ENCODE measurements at regions not wholly inside any gene's neighbourhood (a gene's known extent, or its start where the extent isn't known, plus 50 kb on each side); places are given as distances from the start of the nearest gene placed in this dataset.

- Mint-ChIP-seq H3K27ac (ENCODE audit: unreplicated experiment) (no peak overlapping the region), H3K36me3 (ENCODE audit: low read depth, unreplicated experiment) (no peaks in the 10 kb centered on the region), H3K27me3 (ENCODE audit: unreplicated experiment) (peaks cover 2% of the 10 kb centered on the region), H3K4me1 (ENCODE audit: unreplicated experiment) (no peaks in the 10 kb centered on the region), H3K9me3 (ENCODE audit: unreplicated experiment) (no peaks in the 10 kb centered on the region), H3K4me3 (ENCODE audit: unreplicated experiment) (no peak overlapping the region)
- no peak for DNase-seq (ENCODE audit: low spot score)
- no peak for TF ChIP-seq CTCF (IDR thresholded peaks at IDR 0.05; ENCODE audit: unreplicated experiment)
Measured at GRCh38 chr3:166071831-166072230, 234.6 kb upstream of the BCHE start.

DNA sequence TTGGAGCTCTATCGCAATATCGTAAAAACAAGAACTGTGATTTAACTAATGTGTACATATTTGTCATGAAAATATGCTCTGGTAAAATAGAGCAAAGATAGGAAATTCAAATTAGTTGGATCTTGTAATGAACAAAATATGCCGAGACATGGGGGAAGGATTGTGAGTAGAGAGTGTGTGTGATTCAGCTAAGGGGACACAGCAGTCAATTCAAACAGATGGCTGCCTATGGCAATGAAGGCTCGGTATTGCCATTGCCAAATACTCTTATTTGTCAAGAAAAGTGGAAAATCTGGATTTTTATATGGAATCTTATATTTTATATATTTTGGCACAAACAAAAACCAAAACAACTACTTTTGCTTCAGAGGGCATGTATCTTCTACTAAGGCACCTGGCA lies 227.3 kb upstream of the BCHE start:
- Mint-ChIP-seq H3K27me3 (ENCODE audit: unreplicated experiment) (no peaks in the 10 kb centered on the region), H3K27ac (ENCODE audit: unreplicated experiment) (no peak overlapping the region), H3K9me3 (ENCODE audit: unreplicated experiment) (no peaks in the 10 kb centered on the region), H3K36me3 (ENCODE audit: low read depth, unreplicated experiment) (no peaks in the 10 kb centered on the region), H3K4me3 (ENCODE audit: unreplicated experiment) (no peak overlapping the region), H3K4me1 (ENCODE audit: unreplicated experiment) (no peaks in the 10 kb centered on the region)
- no peak for TF ChIP-seq CTCF (IDR thresholded peaks at IDR 0.05; ENCODE audit: unreplicated experiment)
- no peak for DNase-seq (ENCODE audit: low spot score)

- H3K4me3 Mint-ChIP-seq (ENCODE audit: unreplicated experiment) = no peak overlapping the region
- no peak for DNase-seq (ENCODE audit: low spot score)
- no peaks in the 10 kb centered on the region for H3K4me1 Mint-ChIP-seq (ENCODE audit: unreplicated experiment)
- no peaks in the 10 kb centered on the region for H3K27me3 Mint-ChIP-seq (ENCODE audit: unreplicated experiment)
- no peaks in the 10 kb centered on the region for H3K36me3 Mint-ChIP-seq (ENCODE audit: low read depth, unreplicated experiment)
- H3K27ac Mint-ChIP-seq (ENCODE audit: unreplicated experiment) = no peak overlapping the region
- TF ChIP-seq CTCF (IDR thresholded peaks at IDR 0.05; ENCODE audit: unreplicated experiment) = no peak
- H3K9me3 Mint-ChIP-seq (ENCODE audit: unreplicated experiment) = no peaks in the 10 kb centered on the region
Measured at GRCh38 chr3:166060789-166061479, 223.7 kb upstream of the BCHE start.

GRCh38 chr3:166052440-166052839 lies 215.2 kb upstream of the BCHE start:
- Mint-ChIP-seq H3K4me3 (ENCODE audit: unreplicated experiment) (no peak overlapping the region), H3K4me1 (ENCODE audit: unreplicated experiment) (no peaks in the 10 kb centered on the region), H3K27me3 (ENCODE audit: unreplicated experiment) (no peaks in the 10 kb centered on the region), H3K9me3 (ENCODE audit: unreplicated experiment) (no peaks in the 10 kb centered on the region), H3K27ac (ENCODE audit: unreplicated experiment) (no peak overlapping the region), H3K36me3 (ENCODE audit: low read depth, unreplicated experiment) (no peaks in the 10 kb centered on the region)
- no peak for TF ChIP-seq CTCF (IDR thresholded peaks at IDR 0.05; ENCODE audit: unreplicated experiment)
- DNase-seq (ENCODE audit: low spot score) = no peak

- Mint-ChIP-seq H3K9me3 (ENCODE audit: unreplicated experiment) (no peaks in the 10 kb centered on the region), H3K36me3 (ENCODE audit: low read depth, unreplicated experiment) (peaks cover 2% of the 10 kb centered on the region), H3K27me3 (ENCODE audit: unreplicated experiment) (no peaks in the 10 kb centered on the region), H3K4me3 (ENCODE audit: unreplicated experiment) (no peak overlapping the region), H3K27ac (ENCODE audit: unreplicated experiment) (no peak overlapping the region), H3K4me1 (ENCODE audit: unreplicated experiment) (no peaks in the 10 kb centered on the region)
- no peak for DNase-seq (ENCODE audit: low spot score)
- no peak for TF ChIP-seq CTCF (IDR thresholded peaks at IDR 0.05; ENCODE audit: unreplicated experiment)
Measured at GRCh38 chr3:166029507-166029906, 192.3 kb upstream of the BCHE start.

Measured in endothelial cell (in vitro differentiated cells).